ENCODE measurements at regions not wholly inside any gene's neighbourhood (a gene's known extent, or its start where the extent isn't known, plus 50 kb on each side); places are given as distances from the start of the nearest gene placed in this dataset.
A peak's percentile ranks its signal among the peaks of the same experiment; 100 is the strongest.

DNA sequence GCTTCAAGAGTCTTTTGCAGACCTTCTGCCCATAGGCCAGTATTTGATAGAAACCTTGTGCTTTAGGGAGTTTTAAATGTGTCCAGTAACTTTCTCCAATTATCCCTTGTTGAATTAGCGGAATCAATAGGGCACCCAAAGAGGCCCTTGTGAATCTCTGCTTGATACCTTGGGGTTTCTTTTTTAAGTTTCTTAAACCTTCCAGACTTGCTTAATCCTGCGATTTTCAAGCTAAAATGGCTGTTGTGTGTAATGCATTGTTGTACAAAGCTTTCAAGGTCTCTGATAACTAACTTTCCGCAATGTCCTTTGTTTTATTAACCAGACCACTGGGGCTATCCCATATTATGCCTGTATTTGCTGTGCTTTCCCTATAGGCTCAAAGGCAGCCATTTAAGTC, 577.4 kb upstream of the RORB start:
- Histone ChIP-seq H3K79me2 (ENCODE audit: low read depth) (no peaks in the 10 kb centered on the region), H3K27ac (no peak overlapping the region), H4K20me1 (ENCODE audit: insufficient read depth) (no peaks in the 10 kb centered on the region), H3K36me3 (ENCODE audit: low read depth) (no peaks in the 10 kb centered on the region), H3K9me2 (ENCODE audit: insufficient read depth) (no peaks in the 10 kb centered on the region), H3K4me3 (no peak overlapping the region), H3K9me3 (ENCODE audit: insufficient read depth, low read depth) (no peaks in the 10 kb centered on the region), H2AFZ (no peak overlapping the region), H3K27me3 (ENCODE audit: insufficient read depth, low read depth) (no peaks in the 10 kb centered on the region), H3K4me2 (no peak overlapping the region), H3K4me1 (replicated peaks; ENCODE audit: insufficient read depth) (no peaks in the 10 kb centered on the region), H3F3A (ENCODE audit: insufficient read depth, low read depth) (no peaks in the 10 kb centered on the region)
- intact Hi-C loops (cut with micrococcal nuclease; ENCODE audit: unreplicated experiment) = no loop called here
- TF ChIP-seq EZH2 (IDR thresholded peaks at IDR 0.05; ENCODE audit: low read depth) = no peak
- TF ChIP-seq, protein P1, sequence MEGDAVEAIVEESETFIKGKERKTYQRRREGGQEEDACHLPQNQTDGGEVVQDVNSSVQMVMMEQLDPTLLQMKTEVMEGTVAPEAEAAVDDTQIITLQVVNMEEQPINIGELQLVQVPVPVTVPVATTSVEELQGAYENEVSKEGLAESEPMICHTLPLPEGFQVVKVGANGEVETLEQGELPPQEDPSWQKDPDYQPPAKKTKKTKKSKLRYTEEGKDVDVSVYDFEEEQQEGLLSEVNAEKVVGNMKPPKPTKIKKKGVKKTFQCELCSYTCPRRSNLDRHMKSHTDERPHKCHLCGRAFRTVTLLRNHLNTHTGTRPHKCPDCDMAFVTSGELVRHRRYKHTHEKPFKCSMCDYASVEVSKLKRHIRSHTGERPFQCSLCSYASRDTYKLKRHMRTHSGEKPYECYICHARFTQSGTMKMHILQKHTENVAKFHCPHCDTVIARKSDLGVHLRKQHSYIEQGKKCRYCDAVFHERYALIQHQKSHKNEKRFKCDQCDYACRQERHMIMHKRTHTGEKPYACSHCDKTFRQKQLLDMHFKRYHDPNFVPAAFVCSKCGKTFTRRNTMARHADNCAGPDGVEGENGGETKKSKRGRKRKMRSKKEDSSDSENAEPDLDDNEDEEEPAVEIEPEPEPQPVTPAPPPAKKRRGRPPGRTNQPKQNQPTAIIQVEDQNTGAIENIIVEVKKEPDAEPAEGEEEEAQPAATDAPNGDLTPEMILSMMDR (conservative IDR thresholded peaks at IDR 0.05) = no peak
- ChIA-PET POLR2A (ENCODE audit: unreplicated experiment) (no interaction called here), CTCF (no interaction called here)
- BruUV-seq (replicated peaks) = no TSS peak
- DNase-seq = no peak

DNA sequence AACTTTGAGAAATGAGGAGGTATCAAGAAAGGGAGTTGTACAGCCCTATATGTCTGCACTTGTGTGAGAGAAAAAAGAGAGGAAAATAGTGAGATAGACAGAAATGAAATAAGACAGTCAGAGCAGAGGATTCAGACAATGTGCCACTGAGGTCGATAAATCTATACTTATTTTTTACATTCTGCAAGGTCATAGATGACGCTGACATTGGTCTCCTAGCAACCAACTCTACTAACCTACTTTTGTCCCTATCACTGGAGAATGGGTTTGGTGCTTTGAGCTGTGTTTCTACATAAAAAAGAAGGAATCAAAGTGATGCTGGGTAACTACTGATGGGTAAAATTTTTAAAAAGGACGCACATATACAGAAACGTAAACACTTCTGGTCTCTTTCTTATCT, 573.3 kb upstream of the RORB start:
- no peaks in the 10 kb centered on the region for H3K27me3 ChIP-seq (ENCODE audit: insufficient read depth, low read depth)
- no peak overlapping the region for H3K4me3 ChIP-seq
- no peaks in the 10 kb centered on the region for H3K36me3 ChIP-seq (ENCODE audit: low read depth)
- intact Hi-C loops (cut with micrococcal nuclease; ENCODE audit: unreplicated experiment) = no loop called here
- no peaks in the 10 kb centered on the region for H3F3A ChIP-seq (ENCODE audit: insufficient read depth, low read depth)
- H3K4me2 ChIP-seq = no peak overlapping the region
- TF ChIP-seq, protein P1 (conservative IDR thresholded peaks at IDR 0.05) = no peak
- no peak for TF ChIP-seq EZH2 (IDR thresholded peaks at IDR 0.05; ENCODE audit: low read depth)
- H3K79me2 ChIP-seq (ENCODE audit: low read depth) = no peaks in the 10 kb centered on the region
- ChIA-PET CTCF (interaction anchor here (0.6 kb wide), 1 partner anchor 1028 kb away, joined by 4 read pairs; no protein-coding TSS in a partner anchor), POLR2A (ENCODE audit: unreplicated experiment) (no interaction called here)
- no peaks in the 10 kb centered on the region for H3K9me3 ChIP-seq (ENCODE audit: insufficient read depth, low read depth)
- no peak overlapping the region for H3K27ac ChIP-seq
- H3K4me1 ChIP-seq (replicated peaks; ENCODE audit: insufficient read depth) = no peaks in the 10 kb centered on the region
- no peaks in the 10 kb centered on the region for H4K20me1 ChIP-seq (ENCODE audit: insufficient read depth)
- DNase-seq = no peak
- 0 out of 2 replicates have a peak overlapping the region, but pooled peaks have one; percentile 41 for H2AFZ ChIP-seq
- peaks cover 3% of the 10 kb centered on the region; the same call in 1 of the 2 replicates for H3K9me2 ChIP-seq (ENCODE audit: insufficient read depth)
- no TSS peak for BruUV-seq (replicated peaks)

DNA sequence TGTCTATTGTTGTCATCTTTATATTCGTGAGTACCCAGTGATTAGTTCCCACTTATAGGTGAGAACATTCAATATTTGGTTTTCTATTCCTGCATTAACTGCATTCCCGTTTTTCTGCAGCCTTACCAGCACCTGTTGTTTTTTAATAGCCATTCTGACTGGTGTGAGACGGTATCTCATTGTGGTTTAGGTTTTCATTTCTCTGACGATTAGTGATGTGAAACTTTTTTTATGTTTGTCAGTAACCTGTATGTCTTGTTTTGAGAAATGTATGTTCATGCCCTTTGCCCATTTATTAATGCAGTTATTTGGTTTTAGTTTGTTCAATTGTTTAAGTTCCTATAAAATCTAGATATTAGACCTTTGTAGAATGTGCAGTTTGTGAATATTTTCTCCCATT, 546.0 kb upstream of the RORB start:
- Histone ChIP-seq H4K20me1 (ENCODE audit: insufficient read depth) (no peaks in the 10 kb centered on the region), H2AFZ (no peak overlapping the region), H3K79me2 (ENCODE audit: low read depth) (no peaks in the 10 kb centered on the region), H3K4me1 (replicated peaks; ENCODE audit: insufficient read depth) (no peaks in the 10 kb centered on the region), H3K4me3 (no peak overlapping the region), H3K27ac (no peak overlapping the region), H3K9me3 (ENCODE audit: insufficient read depth, low read depth) (no peaks in the 10 kb centered on the region), H3K4me2 (no peak overlapping the region), H3K9me2 (ENCODE audit: insufficient read depth) (no peaks in the 10 kb centered on the region; the same call in 1 of the 2 replicates), H3K36me3 (ENCODE audit: low read depth) (no peaks in the 10 kb centered on the region), H3K27me3 (ENCODE audit: insufficient read depth, low read depth) (no peaks in the 10 kb centered on the region), H3F3A (ENCODE audit: insufficient read depth, low read depth) (no peaks in the 10 kb centered on the region)
- no TSS peak for BruUV-seq (replicated peaks)
- ChIA-PET POLR2A (ENCODE audit: unreplicated experiment) (no interaction called here), CTCF (no interaction called here)
- TF ChIP-seq, protein P1 (conservative IDR thresholded peaks at IDR 0.05) = no peak
- no peak for TF ChIP-seq EZH2 (IDR thresholded peaks at IDR 0.05; ENCODE audit: low read depth)
- intact Hi-C loops (cut with micrococcal nuclease; ENCODE audit: unreplicated experiment) = no loop called here
- DNase-seq = no peak

Data from PC-9 (cell line).